A549 (cell line): ENCODE measurements at regions not wholly inside any gene's neighbourhood (a gene's known extent, or its start where the extent isn't known, plus 50 kb on each side); places are given as distances from the start of the nearest gene placed in this dataset.

Experiments
- ATAC-seq, 2 experiments: fragments of 200-7000 bp in 1 of 2; fragments of >200 bp in 1 of 2; cut with Nextera tagmentation in 1 of 2; cut with Tn5 transposase in 1 of 2; 3 replicates each; pipeline versions ENCODE4 v1.8.0 to v1.9.1; 2018 to 2020; ENCODE audit warnings: mild to moderate bottlenecking in 1 of 2, moderate library complexity in 1 of 2
- CTCF ChIA-PET: fragments of 300-600 bp; sonication (Branson Sonifier 250); formaldehyde crosslinking; extraction: SDS; loops from one replicate; lab custom pipeline; 2021; ENCODE audit warnings: antibody characterized with exemption, inconsistent platforms; lab: Yijun Ruan, JAX
- POLR2A ChIA-PET: fragments of 350-600 bp; formaldehyde crosslinking; extraction: SDS; loops from one replicate; lab custom pipeline; 2021; ENCODE audit warnings: antibody characterized with exemption, inconsistent platforms; lab: Yijun Ruan, JAX
- DNase-seq, 2 experiments: peaks; one replicate each; pipeline versions ENCODE4 v3.0.0 to v3.0.0-alpha.2; 2011 to 2016; ENCODE audit warnings: low read depth in 1 of 2, low spot score in 1 of 2
- FAIRE-seq: peaks from 2 replicates; lab custom pipeline; 2011; peaks lifted over from hg19 to GRCh38; lab: Jason Lieb, UNC
- H3K27ac ChIP-seq, 2 experiments: fragments of >200 bp; sonication (Bioruptor Twin); formaldehyde crosslinking; 3 replicates each; pipeline ENCODE4 v1.5.1; 2016 to 2017
- H3K4me1 ChIP-seq: fragments of >200 bp; sonication (Bioruptor Twin); formaldehyde crosslinking; 3 replicates; pipeline ENCODE4 v1.6.1; 2016
- H3K4me2 ChIP-seq: fragments of >200 bp; sonication (Bioruptor Twin); formaldehyde crosslinking; 3 replicates; pipeline ENCODE4 v1.6.1; 2016
- H3K4me3 ChIP-seq: fragments of >200 bp; sonication (Bioruptor Twin); formaldehyde crosslinking; 3 replicates; pipeline ENCODE4 v1.5.1; 2016
- H3K9me3 ChIP-seq: fragments of >200 bp; sonication (Bioruptor Twin); formaldehyde crosslinking; 3 replicates; pipeline ENCODE4 v1.6.1; 2016
- CBX2 ChIP-seq: fragments of 200-600 bp; sonication (generic); IDR thresholded peaks from 2 replicates; pipeline ENCODE4 v1.6.1; 2016; ENCODE audit warnings: low read depth, mild to moderate bottlenecking, borderline replicate concordance
- E2F6 ChIP-seq: IDR thresholded peaks from 2 replicates; pipeline ENCODE4 v1.6.1; 2012; ENCODE audit warnings: low read depth, borderline replicate concordance
- EP300 ChIP-seq, 2 experiments: fragments of >200 bp; sonication (Bioruptor Twin); formaldehyde crosslinking; IDR thresholded peaks; 2 replicates in 1 of 2; 3 replicates in 1 of 2; pipeline ENCODE4 v1.6.1; 2016 to 2017
- FOXS1 ChIP-seq: fragments of 250-450 bp; sonication (Bioruptor Pico); IDR thresholded peaks from 2 replicates; pipeline ENCODE4 v1.5.0; 2020; ENCODE audit warnings: mild to moderate bottlenecking, moderate library complexity
- HOXA7 ChIP-seq: fragments of 250-450 bp; sonication (Bioruptor Pico); IDR thresholded peaks from 2 replicates; pipeline ENCODE4 v1.5.0; 2020; ENCODE audit warnings: mild to moderate bottlenecking, moderate library complexity
- JUNB ChIP-seq: fragments of >200 bp; sonication (Bioruptor Twin); formaldehyde crosslinking; IDR thresholded peaks from 2 replicates; pipeline ENCODE4 v1.6.1; 2016
- MAFK ChIP-seq: fragments of 450-650 bp; IDR thresholded peaks from 2 replicates; pipeline ENCODE4 v1.6.1; 2014; ENCODE audit not compliant: partially characterized antibody
- NPAS2 ChIP-seq: fragments of 250-450 bp; sonication (Bioruptor Pico); IDR thresholded peaks from 2 replicates; pipeline ENCODE4 v1.8.0; 2022; ENCODE audit warnings: mild to moderate bottlenecking, moderate library complexity, borderline replicate concordance
- POLR2AphosphoS2 ChIP-seq: conservative IDR thresholded peaks from 2 replicates; pipeline ENCODE4 v1.6.1; 2012; ENCODE audit warnings: low read length, improper control_type of control experiment, inconsistent platforms
- RCOR1 ChIP-seq: fragments of 150-350 bp; IDR thresholded peaks from 2 replicates; pipeline ENCODE4 v1.6.1; 2014; ENCODE audit warnings: antibody characterized with exemption, low read length, low read depth
- USF2 ChIP-seq: fragments of 450-650 bp; IDR thresholded peaks from 2 replicates; pipeline ENCODE4 v1.6.1; 2014; ENCODE audit warnings: antibody characterized with exemption
- ZC3H11A ChIP-seq: fragments of 450-650 bp; IDR thresholded peaks from 2 replicates; pipeline ENCODE4 v1.6.1; 2014; ENCODE audit warnings: antibody characterized with exemption, mild to moderate bottlenecking
- ZNF302 ChIP-seq: fragments of 250-450 bp; sonication (Bioruptor Pico); IDR thresholded peaks from 2 replicates; pipeline ENCODE4 v1.9.0; 2021; ENCODE audit warnings: inconsistent platforms, mild to moderate bottlenecking, moderate library complexity
- WGBS: methylation state at CpG from one replicate; pipeline ENCODE4 v1.1.6; 2017; ENCODE audit errors: missing lambda C conversion rate; 5-methylcytosine and 5-hydroxymethylcytosine counted together
- TF ChIP-seq, protein P1 (sequence below): fragments of 150-350 bp; IDR thresholded peaks from 2 replicates; pipeline ENCODE4 v1.6.1; 2014; ENCODE audit warnings: low read depth, mild to moderate bottlenecking, low read length
- TF ChIP-seq, protein P2 (sequence below): fragments of >200 bp; sonication (Bioruptor Twin); formaldehyde crosslinking; IDR thresholded peaks from 3 replicates; pipeline ENCODE4 v1.6.1; 2016
- TF ChIP-seq, protein P3 (sequence below): fragments of 200-600 bp; sonication (generic); IDR thresholded peaks from 2 replicates; pipeline ENCODE4 v1.6.1; 2016; ENCODE audit warnings: antibody characterized with exemption, mild to moderate bottlenecking, moderate library complexity

- FAIRE-seq: no peak
- Histone ChIP-seq H3K27ac (no peak overlapping the region), H3K4me1 (no peaks in the 10 kb centered on the region), H3K4me3 (no peak overlapping the region)
- WGBS: 90% methylated on average over 1 of the region's 1 CpG
- DNase-seq: no peak
- TF ChIP-seq JUNB (no peak), NPAS2 (CRISPR knock-in tag) (no peak), CBX2 (no peak), ZNF302 (CRISPR knock-in tag) (no peak), FOXS1 (CRISPR knock-in tag) (no peak), RCOR1 (no peak)
- TF ChIP-seq, protein P1, sequence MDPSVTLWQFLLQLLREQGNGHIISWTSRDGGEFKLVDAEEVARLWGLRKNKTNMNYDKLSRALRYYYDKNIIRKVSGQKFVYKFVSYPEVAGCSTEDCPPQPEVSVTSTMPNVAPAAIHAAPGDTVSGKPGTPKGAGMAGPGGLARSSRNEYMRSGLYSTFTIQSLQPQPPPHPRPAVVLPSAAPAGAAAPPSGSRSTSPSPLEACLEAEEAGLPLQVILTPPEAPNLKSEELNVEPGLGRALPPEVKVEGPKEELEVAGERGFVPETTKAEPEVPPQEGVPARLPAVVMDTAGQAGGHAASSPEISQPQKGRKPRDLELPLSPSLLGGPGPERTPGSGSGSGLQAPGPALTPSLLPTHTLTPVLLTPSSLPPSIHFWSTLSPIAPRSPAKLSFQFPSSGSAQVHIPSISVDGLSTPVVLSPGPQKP: no peak
- TF ChIP-seq, all 56 proteins: peak for 0
- ChIA-PET CTCF (interaction anchor here (0.8 kb wide), 1 partner anchor 384 kb away, joined by 5 read pairs; no protein-coding TSS in a partner anchor), POLR2A (no interaction called here)
- no peak overlapping the region for H3K4me2 ChIP-seq
- ATAC-seq: no peak
- H3K9me3 ChIP-seq: no peaks in the 10 kb centered on the region
These were observed 382.4 kb downstream of the ARL4A start for GRCh38 chr7:13069841-13070240.

- H3K9me3 ChIP-seq: no peaks in the 10 kb centered on the region
- no peak overlapping the region for H3K4me3 ChIP-seq
- no peak overlapping the region for H3K4me2 ChIP-seq
- ATAC-seq (no peak), DNase-seq (no peak), FAIRE-seq (no peak)
- WGBS: 64% methylated on average over 3 of the region's 3 CpGs
- TF ChIP-seq E2F6 (no peak), USF2 (no peak), ZC3H11A (no peak), MAFK (peak; percentile 40), HOXA7 (no peak), POLR2AphosphoS2 (no peak), EP300 (IDR thresholded peaks at IDR 0.05) (no peak)
- TF ChIP-seq, protein P2, sequence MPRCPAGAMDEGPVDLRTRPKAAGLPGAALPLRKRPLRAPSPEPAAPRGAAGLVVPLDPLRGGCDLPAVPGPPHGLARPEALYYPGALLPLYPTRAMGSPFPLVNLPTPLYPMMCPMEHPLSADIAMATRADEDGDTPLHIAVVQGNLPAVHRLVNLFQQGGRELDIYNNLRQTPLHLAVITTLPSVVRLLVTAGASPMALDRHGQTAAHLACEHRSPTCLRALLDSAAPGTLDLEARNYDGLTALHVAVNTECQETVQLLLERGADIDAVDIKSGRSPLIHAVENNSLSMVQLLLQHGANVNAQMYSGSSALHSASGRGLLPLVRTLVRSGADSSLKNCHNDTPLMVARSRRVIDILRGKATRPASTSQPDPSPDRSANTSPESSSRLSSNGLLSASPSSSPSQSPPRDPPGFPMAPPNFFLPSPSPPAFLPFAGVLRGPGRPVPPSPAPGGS: no peak
- TF ChIP-seq, protein P3, sequence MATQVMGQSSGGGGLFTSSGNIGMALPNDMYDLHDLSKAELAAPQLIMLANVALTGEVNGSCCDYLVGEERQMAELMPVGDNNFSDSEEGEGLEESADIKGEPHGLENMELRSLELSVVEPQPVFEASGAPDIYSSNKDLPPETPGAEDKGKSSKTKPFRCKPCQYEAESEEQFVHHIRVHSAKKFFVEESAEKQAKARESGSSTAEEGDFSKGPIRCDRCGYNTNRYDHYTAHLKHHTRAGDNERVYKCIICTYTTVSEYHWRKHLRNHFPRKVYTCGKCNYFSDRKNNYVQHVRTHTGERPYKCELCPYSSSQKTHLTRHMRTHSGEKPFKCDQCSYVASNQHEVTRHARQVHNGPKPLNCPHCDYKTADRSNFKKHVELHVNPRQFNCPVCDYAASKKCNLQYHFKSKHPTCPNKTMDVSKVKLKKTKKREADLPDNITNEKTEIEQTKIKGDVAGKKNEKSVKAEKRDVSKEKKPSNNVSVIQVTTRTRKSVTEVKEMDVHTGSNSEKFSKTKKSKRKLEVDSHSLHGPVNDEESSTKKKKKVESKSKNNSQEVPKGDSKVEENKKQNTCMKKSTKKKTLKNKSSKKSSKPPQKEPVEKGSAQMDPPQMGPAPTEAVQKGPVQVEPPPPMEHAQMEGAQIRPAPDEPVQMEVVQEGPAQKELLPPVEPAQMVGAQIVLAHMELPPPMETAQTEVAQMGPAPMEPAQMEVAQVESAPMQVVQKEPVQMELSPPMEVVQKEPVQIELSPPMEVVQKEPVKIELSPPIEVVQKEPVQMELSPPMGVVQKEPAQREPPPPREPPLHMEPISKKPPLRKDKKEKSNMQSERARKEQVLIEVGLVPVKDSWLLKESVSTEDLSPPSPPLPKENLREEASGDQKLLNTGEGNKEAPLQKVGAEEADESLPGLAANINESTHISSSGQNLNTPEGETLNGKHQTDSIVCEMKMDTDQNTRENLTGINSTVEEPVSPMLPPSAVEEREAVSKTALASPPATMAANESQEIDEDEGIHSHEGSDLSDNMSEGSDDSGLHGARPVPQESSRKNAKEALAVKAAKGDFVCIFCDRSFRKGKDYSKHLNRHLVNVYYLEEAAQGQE: no peak
- ChIA-PET CTCF (no interaction called here), POLR2A (no interaction called here)
- H3K4me1 ChIP-seq: peaks cover 2% of the 10 kb centered on the region; the same call in 2 of the 3 replicates
- no peak overlapping the region for H3K27ac ChIP-seq
These were observed 384.6 kb downstream of the ARL4A start for GRCh38 chr7:13072014-13072413.
